ENCODE measurements at regions not wholly inside any gene's neighbourhood (a gene's known extent, or its start where the extent isn't known, plus 50 kb on each side); places are given as distances from the start of the nearest gene placed in this dataset.

GRCh38 chr18:46322941-46323340 is 218.8 kb downstream of the HAUS1 start:
- TF ChIP-seq CTCF (IDR thresholded peaks at IDR 0.05; ENCODE audit: poor library complexity) (no peak), EZH2phosphoT487 (IDR thresholded peaks at IDR 0.05; ENCODE audit: low read depth, severe bottlenecking, unreplicated experiment) (no peak)

Measured in hepatocyte (in vitro differentiated cells).